Osteocyte (in vitro differentiated cells): ENCODE measurements at regions not wholly inside any gene's neighbourhood (a gene's known extent, or its start where the extent isn't known, plus 50 kb on each side); places are given as distances from the start of the nearest gene placed in this dataset.

Experiments
- DNase-seq: peaks from one replicate; pipeline ENCODE4 v3.0.0; 2021; ENCODE audit warnings: mixed read lengths; ENCODE audit not compliant: unreplicated experiment; ENCODE audit errors: extremely low spot score
- H3K27ac Mint-ChIP-seq: one replicate; pipeline ENCODE4 v1.8.0; 2021; ENCODE audit warnings: mild to moderate bottlenecking, mixed read lengths; ENCODE audit not compliant: unreplicated experiment
- H3K27me3 Mint-ChIP-seq: one replicate; pipeline ENCODE4 v1.8.0; 2021; ENCODE audit warnings: mixed read lengths; ENCODE audit not compliant: unreplicated experiment
- H3K36me3 Mint-ChIP-seq: one replicate; pipeline ENCODE4 v1.8.0; 2021; ENCODE audit warnings: mixed read lengths; ENCODE audit not compliant: unreplicated experiment
- H3K4me1 Mint-ChIP-seq: one replicate; pipeline ENCODE4 v1.8.0; 2021; ENCODE audit warnings: mixed read lengths; ENCODE audit not compliant: unreplicated experiment
- H3K4me3 Mint-ChIP-seq: one replicate; pipeline ENCODE4 v1.8.0; 2021; ENCODE audit warnings: mild to moderate bottlenecking, moderate library complexity, mixed read lengths; ENCODE audit not compliant: unreplicated experiment
- H3K9me3 Mint-ChIP-seq: one replicate; pipeline ENCODE4 v1.8.0; 2021; ENCODE audit warnings: mixed read lengths; ENCODE audit not compliant: unreplicated experiment
- TF ChIP-seq, protein P1 (sequence below): fragments of 200-600 bp; sonication (generic); IDR thresholded peaks from 2 replicates; pipeline ENCODE4 v1.5.0; 2021; ENCODE audit warnings: antibody characterized with exemption, mild to moderate bottlenecking, moderate library complexity

DNA sequence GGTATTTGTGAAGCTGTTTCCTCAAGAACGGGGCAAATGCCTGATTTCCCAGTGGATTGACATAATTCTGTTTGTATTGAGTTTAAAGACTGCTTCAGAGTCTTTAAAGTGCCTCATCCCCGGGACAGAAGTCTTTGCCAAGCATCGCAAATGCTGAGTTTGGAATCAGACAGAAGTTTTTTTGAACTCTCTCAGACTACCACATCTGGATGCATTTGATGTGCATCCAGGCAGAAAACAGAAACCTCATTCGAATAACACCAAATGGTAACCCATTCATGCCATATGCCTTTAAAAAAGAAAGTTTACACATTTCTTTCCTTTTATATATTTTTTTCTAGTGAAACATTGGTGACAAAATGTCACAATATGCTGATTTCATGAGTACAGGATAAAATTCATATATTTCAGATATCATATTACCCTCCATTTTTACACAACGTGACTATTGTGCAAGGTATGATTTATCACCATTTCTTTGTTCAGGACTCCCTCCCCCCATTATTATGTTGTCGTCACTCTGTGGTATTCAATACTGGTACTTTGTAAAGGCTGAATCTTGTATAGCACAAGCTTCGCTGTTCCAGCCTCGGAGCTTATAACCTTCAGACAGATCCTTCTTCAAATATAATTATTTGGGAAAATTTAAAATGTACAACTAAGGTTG lies 91.1 kb downstream of the ZNF608 start:
- DNase-seq: no peak
- TF ChIP-seq, protein P1, sequence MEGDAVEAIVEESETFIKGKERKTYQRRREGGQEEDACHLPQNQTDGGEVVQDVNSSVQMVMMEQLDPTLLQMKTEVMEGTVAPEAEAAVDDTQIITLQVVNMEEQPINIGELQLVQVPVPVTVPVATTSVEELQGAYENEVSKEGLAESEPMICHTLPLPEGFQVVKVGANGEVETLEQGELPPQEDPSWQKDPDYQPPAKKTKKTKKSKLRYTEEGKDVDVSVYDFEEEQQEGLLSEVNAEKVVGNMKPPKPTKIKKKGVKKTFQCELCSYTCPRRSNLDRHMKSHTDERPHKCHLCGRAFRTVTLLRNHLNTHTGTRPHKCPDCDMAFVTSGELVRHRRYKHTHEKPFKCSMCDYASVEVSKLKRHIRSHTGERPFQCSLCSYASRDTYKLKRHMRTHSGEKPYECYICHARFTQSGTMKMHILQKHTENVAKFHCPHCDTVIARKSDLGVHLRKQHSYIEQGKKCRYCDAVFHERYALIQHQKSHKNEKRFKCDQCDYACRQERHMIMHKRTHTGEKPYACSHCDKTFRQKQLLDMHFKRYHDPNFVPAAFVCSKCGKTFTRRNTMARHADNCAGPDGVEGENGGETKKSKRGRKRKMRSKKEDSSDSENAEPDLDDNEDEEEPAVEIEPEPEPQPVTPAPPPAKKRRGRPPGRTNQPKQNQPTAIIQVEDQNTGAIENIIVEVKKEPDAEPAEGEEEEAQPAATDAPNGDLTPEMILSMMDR: no peak
- peaks cover 7% of the 10 kb centered on the region for H3K36me3 Mint-ChIP-seq
- no peak overlapping the region for H3K4me3 Mint-ChIP-seq
- no peak overlapping the region for H3K27ac Mint-ChIP-seq
- no peaks in the 10 kb centered on the region for H3K27me3 Mint-ChIP-seq
- no peaks in the 10 kb centered on the region for H3K9me3 Mint-ChIP-seq
- peaks cover 24% of the 10 kb centered on the region for H3K4me1 Mint-ChIP-seq

DNA sequence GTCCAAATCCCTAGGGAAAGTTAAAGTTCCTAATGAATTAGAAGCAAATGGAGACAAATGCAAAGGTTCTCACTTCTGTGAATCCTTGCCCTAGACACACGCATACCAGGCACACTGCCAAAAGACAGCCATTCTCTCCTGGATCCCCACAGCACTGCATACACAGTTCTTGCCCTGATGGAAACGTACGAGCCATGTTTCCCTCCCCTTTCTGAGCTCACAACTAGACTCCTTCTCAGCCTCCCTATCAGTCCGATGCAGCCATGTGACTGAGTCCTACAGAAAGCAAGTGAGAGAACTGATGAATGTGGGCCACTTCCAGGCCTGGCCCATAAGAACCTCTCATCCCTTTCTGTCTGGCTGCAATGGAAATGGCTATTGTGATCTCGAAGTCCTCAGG lies 92.0 kb downstream of the ZNF608 start:
- Mint-ChIP-seq H3K4me3 (no peak overlapping the region), H3K27ac (no peak overlapping the region), H3K36me3 (peaks cover 7% of the 10 kb centered on the region), H3K9me3 (no peaks in the 10 kb centered on the region), H3K27me3 (no peaks in the 10 kb centered on the region), H3K4me1 (peaks cover 14% of the 10 kb centered on the region)
- no peak for DNase-seq
- TF ChIP-seq, protein P1: no peak

DNA sequence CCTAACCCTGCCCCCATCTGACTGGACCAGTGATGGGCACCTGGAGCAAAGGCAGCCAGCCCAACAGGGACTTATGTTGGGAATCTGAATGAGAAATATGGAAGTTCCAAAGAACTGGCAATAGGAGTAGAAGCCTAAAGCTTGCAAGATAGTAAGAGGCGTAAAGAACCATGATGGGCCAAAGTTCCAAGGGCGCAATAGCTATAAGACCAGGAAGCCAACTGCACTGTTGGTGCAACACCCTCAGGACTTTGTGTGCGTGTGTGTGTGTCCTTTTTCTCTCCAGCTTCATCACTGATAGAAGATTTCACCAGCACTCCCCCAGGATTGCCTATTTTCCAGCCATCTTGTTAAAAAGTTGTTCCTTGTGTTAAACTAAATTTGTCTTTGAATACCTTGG lies 92.8 kb downstream of the ZNF608 start:
- Mint-ChIP-seq H3K36me3 (peaks cover 4% of the 10 kb centered on the region), H3K4me1 (peaks cover 7% of the 10 kb centered on the region), H3K9me3 (no peaks in the 10 kb centered on the region), H3K27ac (no peak overlapping the region), H3K27me3 (no peaks in the 10 kb centered on the region), H3K4me3 (no peak overlapping the region)
- no peak for DNase-seq
- TF ChIP-seq, protein P1: no peak

DNA sequence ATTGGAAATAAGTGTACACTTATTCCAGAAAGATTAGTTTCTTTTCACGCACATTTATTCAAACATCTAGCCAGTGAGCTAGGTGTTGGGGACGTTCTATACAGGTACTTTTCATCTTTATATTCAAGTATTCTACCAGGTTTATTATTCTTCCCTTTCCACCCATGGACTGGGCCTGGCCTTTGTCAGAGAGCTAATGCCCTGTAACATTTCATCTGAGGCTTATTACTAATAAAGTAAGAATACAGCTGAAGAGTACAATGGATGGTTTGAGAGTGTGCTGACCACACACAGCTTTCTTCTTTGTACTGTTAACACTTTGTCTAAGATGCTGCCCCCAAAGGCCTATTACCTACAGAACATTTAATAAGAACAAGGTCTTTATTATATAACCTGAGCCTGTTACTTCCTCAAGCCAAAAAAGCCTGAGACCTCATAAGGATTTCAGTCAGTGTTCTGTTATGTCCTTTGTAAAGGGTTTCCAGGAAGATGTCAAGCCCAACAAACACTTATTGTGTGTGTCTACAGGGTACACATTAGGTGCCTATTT lies 93.5 kb downstream of the ZNF608 start:
- DNase-seq: no peak
- peaks cover 4% of the 10 kb centered on the region for H3K4me1 Mint-ChIP-seq

DNA sequence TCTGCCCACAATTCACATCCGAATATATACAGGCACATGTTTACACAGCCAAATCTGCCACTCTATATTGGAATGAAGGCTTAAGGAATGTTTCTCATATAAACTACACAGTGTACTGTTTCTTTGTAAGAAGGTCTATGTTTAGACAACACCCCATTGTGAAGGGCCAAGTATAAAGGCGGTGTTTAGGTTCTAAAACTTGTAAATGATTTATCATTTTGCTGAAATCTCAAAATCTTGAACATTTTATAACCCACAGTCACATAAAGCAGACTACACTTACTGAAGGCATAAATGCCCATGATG lies 94.0 kb downstream of the ZNF608 start:
- H3K27me3 Mint-ChIP-seq: no peaks in the 10 kb centered on the region
- H3K4me1 Mint-ChIP-seq: peaks cover 3% of the 10 kb centered on the region
- H3K36me3 Mint-ChIP-seq: peaks cover 15% of the 10 kb centered on the region
- no peak for DNase-seq
- TF ChIP-seq, protein P1: no peak
- H3K4me3 Mint-ChIP-seq: peak overlapping the region; percentile 69
- H3K9me3 Mint-ChIP-seq: no peaks in the 10 kb centered on the region
- peak overlapping the region; percentile 83 for H3K27ac Mint-ChIP-seq

More for the DNA sequence above, 93.5 kb downstream of the ZNF608 start:
- TF ChIP-seq, protein P1: no peak
- peaks cover 11% of the 10 kb centered on the region for H3K36me3 Mint-ChIP-seq
- H3K27me3 Mint-ChIP-seq: no peaks in the 10 kb centered on the region
- H3K4me3 Mint-ChIP-seq: no peak overlapping the region
- peak overlapping the region; percentile 14 for H3K27ac Mint-ChIP-seq
- no peaks in the 10 kb centered on the region for H3K9me3 Mint-ChIP-seq
